Heart right ventricle (tissue), 16 donors: ENCODE measurements at regions not wholly inside any gene's neighbourhood (a gene's known extent, or its start where the extent isn't known, plus 50 kb on each side); places are given as distances from the start of the nearest gene placed in this dataset.
"Not testable (repeated sequence)": the region's sequence is repeated elsewhere in the genome, so short reads cannot be mapped to it uniquely, and the experiment has no call there.

Experiments
- ATAC-seq, 8 donors: fragments of 200-7000 bp; cut with Tn5 transposase; one replicate each; pipeline ENCODE4 v1.9.1; 2020; ENCODE audit warnings: mild to moderate bottlenecking in 8 of 8, moderate library complexity in 8 of 8, moderate number of reproducible peaks in 1 of 8
- DNase-seq, 2 donors: peaks; one replicate each; pipeline ENCODE4 v3.0.0-alpha.2; 2020
- H3K27ac ChIP-seq, 10 donors: fragments of 200-600 bp; sonication (generic) in 2 of 10; one replicate each; pipeline versions ENCODE4 v1.5.0 to v1.8.0; 2020 to 2022; ENCODE audit warnings: mild to moderate bottlenecking in 3 of 10
- H3K27me3 ChIP-seq, 7 donors: fragments of 200-600 bp; one replicate each; pipeline ENCODE4 v1.8.0; 2021 to 2022; ENCODE audit warnings: mild to moderate bottlenecking in 2 of 7
- H3K36me3 ChIP-seq, 9 donors: fragments of 200-600 bp; sonication (generic) in 1 of 9; one replicate each; pipeline versions ENCODE4 v1.5.0 to v1.8.0; 2020 to 2022; ENCODE audit warnings: mild to moderate bottlenecking in 2 of 9
- H3K4me1 ChIP-seq, 9 donors: fragments of 200-600 bp; sonication (generic) in 1 of 9; one replicate each; pipeline versions ENCODE4 v1.5.0 to v1.8.0; 2020 to 2022; ENCODE audit warnings: mild to moderate bottlenecking in 4 of 9
- H3K4me3 ChIP-seq, 10 donors: fragments of 200-600 bp; sonication (generic) in 2 of 10; one replicate each; pipeline versions ENCODE4 v1.5.0 to v1.8.0; 2020 to 2022; ENCODE audit warnings: mild to moderate bottlenecking in 7 of 10, moderate library complexity in 2 of 10
- H3K9me3 ChIP-seq, 11 donors: fragments of 200-600 bp in 10 of 11; sonication (generic) in 2 of 11; one replicate each; pipeline versions ENCODE4 v1.5.0 to v1.8.0; 2013 to 2022; ENCODE audit warnings: mild to moderate bottlenecking in 2 of 11, control low read depth in 1 of 11, moderate library complexity in 1 of 11
- WGBS, 2 donors: extraction: QIAGEN DNeasy Blood & Tissue Kit; methylation state at CpG; one replicate each; pipeline ENCODE4 v1.1.7; 2013; ENCODE audit warnings: inconsistent platforms in 1 of 2; 5-methylcytosine and 5-hydroxymethylcytosine counted together
- intact Hi-C, 10 donors: fragments of 100-400 bp; cut with DNase I; formaldehyde crosslinking; loops; one replicate each; pipeline versions ENCODE4 v1.11.1 to v1.14.2; 2022
- donor health status: Arrhythmogenic right ventricular cardiomyopathy.
- donor health status: ischemic (EF 13 %, LVEDD 7.1; RV severe dilation, severe dysfunction).
- donor health status: healthy with polysubstance abuse.
- donor health status: DM: no; HTN: yes; CAD: no.
- donor health status: DM: no; HTN: no; CAD: no.
- donor health status: ischemic (EF 25% LVEDD 6.9; RV normal size, moderate dysfunction).
- donor health status: ischemic (EF 25% LVEDD 5.7; RV mildly dilated, moderate dysfunction).
- donor health status: healthy.
- donor health status: DM: yes; HTN: yes; CAD: no.
- donor health status: Ischemic cardiomyopathy.
- donor health status: ischemic (EF 35%, LVEDD 5.7; RV mildly dilated, moderate dysfunction).
- donor health status: nonischemic (EF 11% LVEDD 7.7; RV severe dilation, severe dysfunction).
- donor health status: DM: yes; HTN: yes; CAD: no.
- donor health status: PGD.
- donor health status: ischemic (EF 29% LVEDD 5.4; RV normal size, mild dysfunction).
- donor health status: nonischemic (EF 23%, LVEDD 6.1; RV moderate dilation, normal function).

- H3K36me3 ChIP-seq, H3K27me3 ChIP-seq, ATAC-seq, H3K9me3 ChIP-seq, H3K27ac ChIP-seq, DNase-seq, H3K4me3 ChIP-seq, H3K4me1 ChIP-seq, intact Hi-C loops: not testable (repeated sequence)
- WGBS, 2 donors = 83 to 85% methylated on average over 5 to 7 of the region's 11 CpGs
Observed at GRCh38 chr14:19511055-19511454, 76.9 kb upstream of the POTEG start.

- ATAC-seq, DNase-seq, H3K36me3 ChIP-seq, H3K27ac ChIP-seq, H3K9me3 ChIP-seq, intact Hi-C loops, H3K4me1 ChIP-seq, H3K27me3 ChIP-seq, H3K4me3 ChIP-seq: not testable (repeated sequence)
- WGBS, 2 donors = 67 to 73% methylated on average over 2 of the region's 2 CpGs
Observed at GRCh38 chr14:19489475-19489874, 55.3 kb upstream of the POTEG start.

GRCh38 chr14:19488457-19488856, 54.3 kb upstream of the POTEG start:
- H3K9me3 ChIP-seq, DNase-seq, H3K36me3 ChIP-seq, H3K4me1 ChIP-seq, H3K4me3 ChIP-seq, intact Hi-C loops, H3K27ac ChIP-seq, ATAC-seq, H3K27me3 ChIP-seq: not testable (repeated sequence)
- WGBS, 2 donors = 69 to 85% methylated on average over 2 of the region's 3 CpGs

- ATAC-seq = peak in 5 of 8 donors; percentile 7 to 58 (median 25)
- no CpG with 5 or more reads among the region's 14 CpGs for WGBS, 2 donors
Observed at GRCh38 chr14:19487690-19488089, 53.5 kb upstream of the POTEG start.

GRCh38 chr14:19487265-19487664, 53.1 kb upstream of the POTEG start:
- H3K4me3 ChIP-seq, H3K27ac ChIP-seq, DNase-seq, H3K36me3 ChIP-seq, intact Hi-C loops, H3K4me1 ChIP-seq, H3K27me3 ChIP-seq, H3K9me3 ChIP-seq: not testable (repeated sequence)
- ATAC-seq = peak in 6 of 8 donors; percentile 23 to 56 (median 28)
- WGBS, 2 donors = 92 to 94% methylated on average over 9 of the region's 15 CpGs

More at GRCh38 chr14:19487690-19488089, 53.5 kb upstream of the POTEG start:
- H3K9me3 ChIP-seq, intact Hi-C loops, H3K27ac ChIP-seq, H3K4me3 ChIP-seq, DNase-seq, H3K27me3 ChIP-seq, H3K36me3 ChIP-seq, H3K4me1 ChIP-seq: not testable (repeated sequence)

GRCh38 chr14:19485346-19485745, 51.2 kb upstream of the POTEG start:
- DNase-seq, H3K27ac ChIP-seq, H3K36me3 ChIP-seq, H3K4me1 ChIP-seq, H3K4me3 ChIP-seq, H3K27me3 ChIP-seq, H3K9me3 ChIP-seq, intact Hi-C loops: not testable (repeated sequence)
- ATAC-seq = peak in 5 of 8 donors; percentile 11 to 56 (median 24)
- WGBS, 2 donors = 82 to 85% methylated on average over 4 of the region's 9 CpGs
